Astrocyte of the spinal cord (primary cell): ENCODE measurements at regions not wholly inside any gene's neighbourhood (a gene's known extent, or its start where the extent isn't known, plus 50 kb on each side); places are given as distances from the start of the nearest gene placed in this dataset.

Source experiments
- DNase-seq: peaks from one replicate; pipeline ENCODE4 v3.0.0; 2011; ENCODE audit warnings: low read depth, low spot score
- H3K4me3 ChIP-seq: 2 replicates; pipeline ENCODE4 v1.5.1; 2011; ENCODE audit warnings: low read depth, mild to moderate bottlenecking, low read length, moderate library complexity
- CTCF ChIP-seq: IDR thresholded peaks from 2 replicates; pipeline ENCODE4 v1.5.1; 2012; ENCODE audit warnings: low read depth, mild to moderate bottlenecking, low read length, inconsistent platforms
- in situ Hi-C: cut with HindIII; loops from 2 replicates; pipeline ENCODE4 v1.10.0; 2017; ENCODE audit warnings: low sequenced_read_pairs

GRCh38 chr18:73707035-73707434, 440.6 kb downstream of the FBXO15 start:
- no peak overlapping the region for H3K4me3 ChIP-seq
- in situ Hi-C loops, result no loop called here

DNA sequence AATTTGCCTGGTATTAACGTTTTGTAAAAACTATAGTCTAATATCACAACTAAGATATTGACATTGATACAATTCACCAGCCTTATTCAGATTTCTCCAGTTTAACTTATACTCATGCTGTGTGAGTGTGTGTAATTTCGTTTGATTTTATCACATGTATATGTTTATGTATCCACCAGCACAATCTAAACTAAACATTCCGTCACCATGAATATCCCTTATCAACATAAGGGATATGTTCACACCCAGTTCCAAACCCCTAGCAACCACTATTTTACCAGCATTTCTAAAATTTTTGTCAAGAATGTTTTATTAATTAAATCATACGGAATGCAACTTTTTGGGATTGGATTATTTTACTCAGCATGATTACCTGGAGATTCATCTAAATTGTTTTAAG, 450.3 kb downstream of the FBXO15 start:
- no peak overlapping the region for H3K4me3 ChIP-seq
- in situ Hi-C loops, result no loop called here

More at GRCh38 chr18:73707035-73707434, 440.6 kb downstream of the FBXO15 start:
- TF ChIP-seq CTCF, result no peak
- peak; percentile 27 for DNase-seq

GRCh38 chr18:73696698-73697097, 450.9 kb downstream of the FBXO15 start:
- no peak overlapping the region for H3K4me3 ChIP-seq
- no peak for TF ChIP-seq CTCF
- in situ Hi-C loops, result no loop called here
- no peak for DNase-seq

More for the DNA sequence above, 450.3 kb downstream of the FBXO15 start:
- TF ChIP-seq CTCF, result no peak
- no peak for DNase-seq

DNA sequence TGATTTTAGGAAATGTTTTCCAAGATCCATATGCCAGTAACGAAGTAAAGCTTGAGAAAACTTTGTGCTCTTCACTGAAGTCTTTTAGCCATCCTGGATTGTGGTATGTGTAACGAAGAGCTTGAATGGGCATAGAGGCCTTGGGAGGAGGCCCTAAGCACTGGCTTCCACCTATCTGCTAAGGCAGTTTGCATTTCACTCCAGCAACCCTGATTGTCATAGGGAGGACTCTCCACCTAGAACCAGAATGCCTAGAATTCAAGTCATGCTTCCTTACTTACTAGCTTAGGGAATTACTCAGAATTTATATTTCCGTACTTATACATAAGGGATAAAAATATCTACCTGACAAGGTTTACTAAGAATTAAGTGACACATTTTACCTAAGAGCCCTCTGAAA, 451.5 kb downstream of the FBXO15 start:
- in situ Hi-C loops, result no loop called here
- H3K4me3 ChIP-seq, result no peak overlapping the region
- DNase-seq, result no peak
- no peak for TF ChIP-seq CTCF

GRCh38 chr18:73693091-73693490, 454.5 kb downstream of the FBXO15 start:
- in situ Hi-C loops, result no loop called here
- DNase-seq, result no peak
- TF ChIP-seq CTCF, result no peak
- H3K4me3 ChIP-seq, result no peak overlapping the region

DNA sequence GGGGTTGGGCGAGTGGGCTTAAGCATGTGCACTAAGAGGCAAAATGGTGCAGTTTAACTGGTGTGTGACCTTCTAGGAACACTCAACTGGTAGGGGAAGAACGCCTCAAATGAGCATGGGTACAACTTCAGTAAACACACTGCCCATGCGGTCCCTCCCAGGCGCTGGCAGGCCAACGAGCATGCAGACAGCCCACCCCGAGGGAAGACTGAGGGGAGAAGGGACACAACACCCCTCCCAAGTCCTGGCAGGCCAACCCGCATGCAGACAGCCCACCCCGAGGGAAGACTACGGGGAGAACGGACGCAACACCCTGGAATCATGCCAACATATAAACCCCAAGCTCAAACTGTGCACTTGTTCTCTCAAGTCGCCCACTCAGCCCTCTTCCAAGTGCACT, 456.0 kb downstream of the FBXO15 start:
- DNase-seq, result no peak
- in situ Hi-C loops, result no loop called here
- TF ChIP-seq CTCF, result no peak
- H3K4me3 ChIP-seq, result no peak overlapping the region

DNA sequence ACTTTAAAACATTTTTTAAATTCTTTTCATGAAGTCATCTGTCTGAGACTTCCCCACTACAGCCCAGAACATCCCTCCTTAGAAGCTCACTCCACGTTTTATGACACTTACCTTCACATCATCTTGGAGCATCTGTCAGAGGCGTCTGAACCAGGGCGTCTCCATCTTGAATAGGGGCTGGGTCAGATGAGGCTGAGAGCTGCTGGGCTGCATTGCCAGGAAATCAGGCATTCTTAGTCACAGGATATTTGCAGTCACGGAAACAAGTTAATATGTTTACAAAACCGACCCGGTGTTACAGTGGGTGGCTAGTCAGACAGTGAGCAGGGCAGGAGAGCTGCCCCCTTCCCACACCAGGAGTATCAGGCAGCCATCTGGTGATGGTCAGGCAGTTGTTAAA, 456.5 kb downstream of the FBXO15 start:
- no peak overlapping the region for H3K4me3 ChIP-seq
- TF ChIP-seq CTCF, result no peak
- in situ Hi-C loops, result no loop called here
- DNase-seq, result peak; percentile 81
